HL-60 (cell line): ENCODE measurements at regions not wholly inside any gene's neighbourhood (a gene's known extent, or its start where the extent isn't known, plus 50 kb on each side); places are given as distances from the start of the nearest gene placed in this dataset.

Experiments
- DNase-seq, 2 experiments: peaks; one replicate each; pipeline ENCODE4 v3.0.0-alpha.2; 2010 to 2020; ENCODE audit warnings: low read depth in 1 of 2, low spot score in 1 of 2
- H3K27ac ChIP-seq: fragments of 250-450 bp; sonication (Bioruptor Pico); replicated peaks from 2 replicates; pipeline ENCODE4 v1.5.1; 2020; ENCODE audit warnings: mild to moderate bottlenecking, moderate library complexity
- H3K27me3 ChIP-seq: fragments of 250-450 bp; sonication (Bioruptor Pico); 2 replicates; pipeline ENCODE4 v1.5.1; 2021; ENCODE audit warnings: mild to moderate bottlenecking, moderate library complexity; ENCODE audit not compliant: insufficient read depth, poor library complexity, severe bottlenecking
- H3K4me3 ChIP-seq: replicated peaks from 2 replicates; pipeline ENCODE4 v1.5.1; 2011; ENCODE audit warnings: mild to moderate bottlenecking, control low read depth, low read length; ENCODE audit not compliant: insufficient read depth
- CTCF ChIP-seq: IDR thresholded peaks from one replicate; pipeline ENCODE4 v1.5.1; 2011; ENCODE audit warnings: low read length, control low read depth, inconsistent platforms; ENCODE audit not compliant: insufficient read depth
- GABPA ChIP-seq: IDR thresholded peaks from 2 replicates; pipeline ENCODE4 v1.6.1; 2012; ENCODE audit warnings: low read depth
- POLR2AphosphoS5 ChIP-seq: IDR thresholded peaks from 2 replicates; pipeline ENCODE4 v1.6.1; 2012; ENCODE audit warnings: low read depth
- SPI1 ChIP-seq: IDR thresholded peaks from 2 replicates; pipeline ENCODE4 v1.6.1; 2012; ENCODE audit warnings: low read depth, mild to moderate bottlenecking, borderline replicate concordance
- TF ChIP-seq, protein P1 (sequence below): IDR thresholded peaks from 2 replicates; pipeline ENCODE4 v1.6.1; 2012; ENCODE audit warnings: low read depth; ENCODE audit not compliant: insufficient replicate concordance

GRCh38 chr5:84693256-84693655, 308.6 kb upstream of the EDIL3 start:
- H3K27me3 ChIP-seq = no peaks in the 10 kb centered on the region
- no peak overlapping the region for H3K27ac ChIP-seq
- no peak for DNase-seq
- no peak overlapping the region for H3K4me3 ChIP-seq
- TF ChIP-seq GABPA (no peak), CTCF (no peak), POLR2AphosphoS5 (no peak), SPI1 (no peak)
- TF ChIP-seq, protein P1, sequence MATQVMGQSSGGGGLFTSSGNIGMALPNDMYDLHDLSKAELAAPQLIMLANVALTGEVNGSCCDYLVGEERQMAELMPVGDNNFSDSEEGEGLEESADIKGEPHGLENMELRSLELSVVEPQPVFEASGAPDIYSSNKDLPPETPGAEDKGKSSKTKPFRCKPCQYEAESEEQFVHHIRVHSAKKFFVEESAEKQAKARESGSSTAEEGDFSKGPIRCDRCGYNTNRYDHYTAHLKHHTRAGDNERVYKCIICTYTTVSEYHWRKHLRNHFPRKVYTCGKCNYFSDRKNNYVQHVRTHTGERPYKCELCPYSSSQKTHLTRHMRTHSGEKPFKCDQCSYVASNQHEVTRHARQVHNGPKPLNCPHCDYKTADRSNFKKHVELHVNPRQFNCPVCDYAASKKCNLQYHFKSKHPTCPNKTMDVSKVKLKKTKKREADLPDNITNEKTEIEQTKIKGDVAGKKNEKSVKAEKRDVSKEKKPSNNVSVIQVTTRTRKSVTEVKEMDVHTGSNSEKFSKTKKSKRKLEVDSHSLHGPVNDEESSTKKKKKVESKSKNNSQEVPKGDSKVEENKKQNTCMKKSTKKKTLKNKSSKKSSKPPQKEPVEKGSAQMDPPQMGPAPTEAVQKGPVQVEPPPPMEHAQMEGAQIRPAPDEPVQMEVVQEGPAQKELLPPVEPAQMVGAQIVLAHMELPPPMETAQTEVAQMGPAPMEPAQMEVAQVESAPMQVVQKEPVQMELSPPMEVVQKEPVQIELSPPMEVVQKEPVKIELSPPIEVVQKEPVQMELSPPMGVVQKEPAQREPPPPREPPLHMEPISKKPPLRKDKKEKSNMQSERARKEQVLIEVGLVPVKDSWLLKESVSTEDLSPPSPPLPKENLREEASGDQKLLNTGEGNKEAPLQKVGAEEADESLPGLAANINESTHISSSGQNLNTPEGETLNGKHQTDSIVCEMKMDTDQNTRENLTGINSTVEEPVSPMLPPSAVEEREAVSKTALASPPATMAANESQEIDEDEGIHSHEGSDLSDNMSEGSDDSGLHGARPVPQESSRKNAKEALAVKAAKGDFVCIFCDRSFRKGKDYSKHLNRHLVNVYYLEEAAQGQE = no peak

DNA sequence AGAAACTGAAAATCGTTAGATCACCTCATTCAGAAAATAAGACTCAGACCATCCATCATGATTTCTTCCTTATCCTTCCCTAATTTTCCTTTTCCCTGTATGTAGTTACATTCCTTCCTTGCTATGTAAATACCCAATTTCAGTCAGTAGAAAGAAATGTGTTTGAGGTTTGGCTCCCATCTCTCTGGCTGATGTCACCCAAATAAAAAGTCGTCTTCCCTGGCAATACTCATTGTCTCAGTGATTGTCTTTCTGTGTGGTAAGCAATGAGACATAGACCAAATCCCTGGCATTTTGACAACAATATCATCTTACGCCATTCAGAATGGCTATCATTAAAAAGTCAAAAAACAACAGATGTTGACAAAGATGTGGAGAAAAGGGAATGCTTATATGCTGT, 303.9 kb upstream of the EDIL3 start:
- DNase-seq = no peak
- TF ChIP-seq GABPA (no peak), CTCF (no peak), POLR2AphosphoS5 (no peak), SPI1 (no peak)
- TF ChIP-seq, protein P1 = no peak
- Histone ChIP-seq H3K27me3 (no peaks in the 10 kb centered on the region), H3K27ac (no peak overlapping the region), H3K4me3 (no peak overlapping the region)

DNA sequence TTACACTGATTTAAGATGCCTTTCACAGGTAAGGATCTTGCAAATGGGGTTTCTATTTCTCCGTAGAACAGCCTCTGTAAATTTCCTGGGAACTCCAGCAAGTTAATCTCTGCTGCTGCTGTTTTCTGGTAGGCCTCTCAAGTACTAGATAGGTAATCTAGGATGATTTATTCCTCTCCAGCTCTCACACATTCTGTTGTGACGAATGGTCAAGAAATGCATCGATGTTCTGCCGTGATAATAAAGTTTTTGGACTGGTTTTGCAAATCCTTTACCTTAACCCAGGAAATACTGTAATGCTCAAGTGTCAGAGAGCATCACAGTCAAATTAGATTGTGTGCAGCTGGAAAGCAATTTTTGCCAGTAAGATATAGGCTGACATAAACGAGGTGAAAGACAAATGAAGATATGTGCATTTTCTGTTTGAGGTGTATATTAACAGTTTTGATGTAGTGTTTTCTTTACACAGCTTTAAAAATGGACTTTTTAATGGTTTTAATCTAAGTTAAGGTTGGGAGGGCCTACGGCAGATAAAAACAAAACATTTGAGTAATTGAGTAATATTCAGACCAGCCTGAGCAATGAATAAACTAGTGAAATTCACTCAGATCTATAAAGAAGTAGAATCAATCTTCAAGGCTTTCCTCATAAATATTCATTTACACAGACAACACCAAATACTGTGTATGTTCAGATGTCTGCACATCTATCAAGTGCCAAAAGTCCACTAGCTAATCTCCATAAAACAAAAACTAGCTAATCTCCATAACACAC, 300.6 kb upstream of the EDIL3 start:
- H3K4me3 ChIP-seq = no peak overlapping the region
- TF ChIP-seq SPI1 (no peak), POLR2AphosphoS5 (no peak), CTCF (no peak), GABPA (no peak)
- TF ChIP-seq, protein P1 = no peak
- no peak overlapping the region for H3K27ac ChIP-seq
- DNase-seq = no peak
- H3K27me3 ChIP-seq = no peaks in the 10 kb centered on the region
